Colonic mucosa (tissue), 4 donors: ENCODE measurements at regions not wholly inside any gene's neighbourhood (a gene's known extent, or its start where the extent isn't known, plus 50 kb on each side); places are given as distances from the start of the nearest gene placed in this dataset.

Experiments
- DNase-seq: peaks from one replicate; pipeline ENCODE4 v3.0.0-alpha.2; 2020
- H3K27ac ChIP-seq: fragments of 200-600 bp; one replicate; pipeline ENCODE4 v1.8.0; 2021
- H3K27me3 ChIP-seq: fragments of 200-600 bp; one replicate; pipeline ENCODE4 v1.8.0; 2021
- H3K36me3 ChIP-seq: fragments of 200-600 bp; one replicate; pipeline ENCODE4 v1.8.0; 2021
- H3K4me1 ChIP-seq: fragments of 200-600 bp; one replicate; pipeline ENCODE4 v1.8.0; 2021; ENCODE audit warnings: mild to moderate bottlenecking
- H3K4me3 ChIP-seq: fragments of 200-600 bp; one replicate; pipeline ENCODE4 v1.8.0; 2021
- H3K9ac ChIP-seq, 2 donors: one replicate each; pipeline ENCODE4 v1.7.0; 2013; ENCODE audit warnings: control low read depth in 2 of 2, low read depth in 2 of 2, low read length in 2 of 2
- H3K9me3 ChIP-seq: fragments of 200-600 bp; one replicate; pipeline ENCODE4 v1.8.0; 2021
- CTCF ChIP-seq: fragments of 200-600 bp; IDR thresholded peaks from one replicate; pipeline ENCODE4 v1.8.0; 2022; ENCODE audit warnings: antibody characterized with exemption, mild to moderate bottlenecking
- intact Hi-C: fragments of 100-400 bp; cut with DNase I; formaldehyde crosslinking; loops from one replicate; pipeline ENCODE4 v1.14.1; 2022
- donor health status: healthy.
- donor health status: DM: no; HTN: no; CAD: no.
- donor health status: DM: no; HTN: no; CAD: no.

GRCh38 chr5:53206562-53206961, 97.0 kb upstream of the MOCS2 start:
- DNase-seq = no peak

GRCh38 chr5:53211799-53212198, 102.2 kb upstream of the MOCS2 start:
- no peak for DNase-seq
- no peaks in the 10 kb centered on the region for H3K27me3 ChIP-seq
- no peaks in the 10 kb centered on the region for H3K36me3 ChIP-seq
- H3K9me3 ChIP-seq = no peaks in the 10 kb centered on the region
- no peak overlapping the region for H3K9ac ChIP-seq
- TF ChIP-seq CTCF = no peak
- H3K4me1 ChIP-seq = no peaks in the 10 kb centered on the region
- H3K4me3 ChIP-seq = no peak overlapping the region
- no peak overlapping the region for H3K27ac ChIP-seq
- intact Hi-C loops = no loop called here

More at GRCh38 chr5:53206562-53206961, 97.0 kb upstream of the MOCS2 start:
- no peak for TF ChIP-seq CTCF
- no peak overlapping the region for H3K4me3 ChIP-seq
- no peak overlapping the region for H3K9ac ChIP-seq
- H3K27me3 ChIP-seq = no peaks in the 10 kb centered on the region
- H3K4me1 ChIP-seq = no peaks in the 10 kb centered on the region
- no peaks in the 10 kb centered on the region for H3K9me3 ChIP-seq
- intact Hi-C loops = no loop called here
- no peak overlapping the region for H3K27ac ChIP-seq
- H3K36me3 ChIP-seq = no peaks in the 10 kb centered on the region

DNA sequence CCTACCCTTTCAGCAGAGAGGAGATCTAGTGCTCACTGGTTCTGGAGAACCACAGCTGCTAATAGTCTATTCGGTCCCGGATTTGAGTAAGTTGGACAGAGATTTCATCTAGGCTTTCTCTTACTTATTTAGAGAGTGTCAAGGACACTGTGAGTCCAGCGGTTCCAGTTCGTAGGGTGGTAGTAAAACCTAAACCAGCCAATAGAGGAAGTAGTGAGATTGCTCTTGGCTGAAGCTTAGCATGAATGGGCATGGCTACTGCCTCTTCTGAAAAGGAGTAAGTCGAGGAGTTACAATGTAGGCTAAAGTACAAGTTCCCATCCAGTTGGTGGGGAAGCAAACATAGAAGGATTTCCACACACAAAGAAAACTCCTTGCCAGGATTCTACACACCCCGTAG, 109.6 kb upstream of the MOCS2 start:
- no peak for DNase-seq
- Histone ChIP-seq H3K27ac (no peak overlapping the region), H3K9me3 (no peaks in the 10 kb centered on the region), H3K4me3 (no peak overlapping the region), H3K4me1 (no peaks in the 10 kb centered on the region), H3K36me3 (no peaks in the 10 kb centered on the region), H3K27me3 (no peaks in the 10 kb centered on the region), H3K9ac (no peak overlapping the region)
- intact Hi-C loops = no loop called here
- TF ChIP-seq CTCF = no peak

- no peaks in the 10 kb centered on the region for H3K36me3 ChIP-seq
- intact Hi-C loops = no loop called here
- no peak for TF ChIP-seq CTCF
- no peaks in the 10 kb centered on the region for H3K9me3 ChIP-seq
- H3K4me3 ChIP-seq = no peak overlapping the region
- no peaks in the 10 kb centered on the region for H3K4me1 ChIP-seq
- H3K9ac ChIP-seq = no peak overlapping the region
- no peak overlapping the region for H3K27ac ChIP-seq
- H3K27me3 ChIP-seq = no peaks in the 10 kb centered on the region
- DNase-seq = no peak
Observed at GRCh38 chr5:53219610-53220009, 110.1 kb upstream of the MOCS2 start.

DNA sequence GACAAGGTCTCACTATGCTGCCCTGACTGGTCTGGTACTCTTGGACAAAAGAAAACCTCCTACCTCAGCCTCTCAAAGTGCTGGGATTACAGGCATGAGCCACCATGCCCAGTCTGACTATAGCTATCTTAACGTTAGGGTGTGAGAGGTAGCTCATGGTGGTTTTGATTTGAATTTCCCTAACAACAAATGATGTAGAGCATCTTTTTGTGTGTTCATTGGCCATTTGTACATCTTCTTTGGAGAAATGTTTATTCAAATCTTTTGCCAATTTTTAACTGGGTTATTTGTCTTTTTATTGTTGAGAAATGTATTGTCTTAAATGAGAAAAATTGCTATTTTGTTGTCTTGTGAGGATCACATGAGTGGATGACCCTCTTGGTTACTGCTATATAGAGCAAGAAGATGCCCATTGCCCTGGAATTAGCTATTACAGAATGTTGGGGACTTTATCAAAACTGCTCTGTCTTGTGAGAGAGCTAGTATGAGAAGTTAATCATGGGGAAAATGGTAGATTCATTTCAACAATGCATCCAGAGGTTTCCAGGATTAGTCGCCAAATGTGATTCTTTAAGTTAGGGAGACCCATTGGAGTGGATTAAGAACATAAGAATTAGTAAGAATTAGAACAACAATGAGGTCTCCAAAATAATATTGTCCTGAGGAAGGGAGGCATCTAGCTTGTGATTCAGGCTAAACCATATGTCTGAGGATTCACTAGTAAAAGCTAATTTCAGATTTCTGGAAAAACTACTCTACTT, 124.3 kb upstream of the MOCS2 start:
- H3K9me3 ChIP-seq = no peaks in the 10 kb centered on the region
- no peak overlapping the region for H3K9ac ChIP-seq
- intact Hi-C loops = no loop called here
- no peak for DNase-seq
- no peaks in the 10 kb centered on the region for H3K27me3 ChIP-seq
- TF ChIP-seq CTCF = no peak
- H3K4me3 ChIP-seq = no peak overlapping the region
- H3K4me1 ChIP-seq = no peaks in the 10 kb centered on the region
- no peak overlapping the region for H3K27ac ChIP-seq
- H3K36me3 ChIP-seq = no peaks in the 10 kb centered on the region
